PFSK-1 (cell line): ENCODE measurements at regions not wholly inside any gene's neighbourhood (a gene's known extent, or its start where the extent isn't known, plus 50 kb on each side); places are given as distances from the start of the nearest gene placed in this dataset.

Experiments used
- FOXP2 ChIP-seq: optimal IDR thresholded peaks from 2 replicates; pipeline ENCODE3; 2011; ENCODE audit warnings: borderline replicate concordance, control low read depth, inconsistent platforms; ENCODE audit not compliant: insufficient read depth; ENCODE audit errors: extremely low read length, extremely low read depth
- POLR2AphosphoS5 ChIP-seq: IDR thresholded peaks from 2 replicates; pipeline ENCODE4 v1.6.1; 2012; ENCODE audit warnings: low read depth, mild to moderate bottlenecking, control low read depth, low read length, moderate library complexity
- REST ChIP-seq, 2 experiments: IDR thresholded peaks; 2 replicates each; pipeline versions ENCODE4 v1.6.1 to v1.8.0; 2011 to 2012; ENCODE audit warnings: low read depth in 2 of 2, low read length in 2 of 2, control low read depth in 1 of 2, inconsistent platforms in 1 of 2, mild to moderate bottlenecking in 1 of 2, moderate library complexity in 1 of 2; ENCODE audit not compliant: insufficient read depth in 1 of 2
- SIN3A ChIP-seq: IDR thresholded peaks from 2 replicates; pipeline ENCODE4 v1.6.1; 2012; ENCODE audit warnings: mild to moderate bottlenecking, low read length, moderate library complexity, borderline replicate concordance; ENCODE audit not compliant: insufficient read depth
- TAF1 ChIP-seq: IDR thresholded peaks from 2 replicates; pipeline ENCODE4 v1.6.1; 2012; ENCODE audit warnings: low read length, control low read depth, borderline replicate concordance; ENCODE audit not compliant: insufficient read depth

- TF ChIP-seq REST (IDR thresholded peaks at IDR 0.05; ENCODE audit: insufficient read depth in 1 of 2, low read depth in 2 of 2, low read length in 2 of 2): no peak
- TF ChIP-seq POLR2AphosphoS5: no peak
- TF ChIP-seq SIN3A: no peak
- no peak for TF ChIP-seq FOXP2
- no peak for TF ChIP-seq TAF1
These were observed 123.6 kb downstream of the BTG1 start for GRCh38 chr12:92022093-92022492.

- no peak for TF ChIP-seq POLR2AphosphoS5
- no peak for TF ChIP-seq REST (IDR thresholded peaks at IDR 0.05; ENCODE audit: insufficient read depth in 1 of 2, low read depth in 2 of 2, low read length in 2 of 2)
- no peak for TF ChIP-seq SIN3A
- no peak for TF ChIP-seq FOXP2
- no peak for TF ChIP-seq TAF1
These were observed 124.0 kb downstream of the BTG1 start for GRCh38 chr12:92021666-92022035.

- no peak for TF ChIP-seq TAF1
- no peak for TF ChIP-seq POLR2AphosphoS5
- no peak for TF ChIP-seq FOXP2
- TF ChIP-seq SIN3A: no peak
- TF ChIP-seq REST (IDR thresholded peaks at IDR 0.05; ENCODE audit: insufficient read depth in 1 of 2, low read depth in 2 of 2, low read length in 2 of 2): no peak
These were observed 124.5 kb downstream of the BTG1 start for GRCh38 chr12:92020983-92021665.

GRCh38 chr12:92019491-92020277, 126.0 kb downstream of the BTG1 start:
- TF ChIP-seq TAF1 (no peak), POLR2AphosphoS5 (no peak), REST (IDR thresholded peaks at IDR 0.05; ENCODE audit: insufficient read depth in 1 of 2, low read depth in 2 of 2, low read length in 2 of 2) (no peak), SIN3A (no peak), FOXP2 (no peak)
